PFSK-1 (cell line): ENCODE measurements at regions not wholly inside any gene's neighbourhood (a gene's known extent, or its start where the extent isn't known, plus 50 kb on each side); places are given as distances from the start of the nearest gene placed in this dataset.

ENCODE experiments used
- POLR2AphosphoS5 ChIP-seq: IDR thresholded peaks from 2 replicates; pipeline ENCODE4 v1.6.1; 2012; ENCODE audit warnings: low read depth, mild to moderate bottlenecking, control low read depth, low read length, moderate library complexity
- TAF1 ChIP-seq: IDR thresholded peaks from 2 replicates; pipeline ENCODE4 v1.6.1; 2012; ENCODE audit warnings: low read length, control low read depth, borderline replicate concordance; ENCODE audit not compliant: insufficient read depth

GRCh38 chr11:97336064-97336463, 946.3 kb downstream of the JRKL start:
- TF ChIP-seq POLR2AphosphoS5, result no peak
- no peak for TF ChIP-seq TAF1
